NCI-H1436 treated with DMSO at 0.1 percent for 48 hours (cell line): ENCODE measurements at regions not wholly inside any gene's neighbourhood (a gene's known extent, or its start where the extent isn't known, plus 50 kb on each side); places are given as distances from the start of the nearest gene placed in this dataset.
"Not testable (repeated sequence)": the region's sequence is repeated elsewhere in the genome, so short reads cannot be mapped to it uniquely, and the experiment has no call there.

ENCODE experiments used
- DNase-seq: peaks from one replicate; lab custom pipeline; 2025; lab: John Stamatoyannopoulos, UW

DNA sequence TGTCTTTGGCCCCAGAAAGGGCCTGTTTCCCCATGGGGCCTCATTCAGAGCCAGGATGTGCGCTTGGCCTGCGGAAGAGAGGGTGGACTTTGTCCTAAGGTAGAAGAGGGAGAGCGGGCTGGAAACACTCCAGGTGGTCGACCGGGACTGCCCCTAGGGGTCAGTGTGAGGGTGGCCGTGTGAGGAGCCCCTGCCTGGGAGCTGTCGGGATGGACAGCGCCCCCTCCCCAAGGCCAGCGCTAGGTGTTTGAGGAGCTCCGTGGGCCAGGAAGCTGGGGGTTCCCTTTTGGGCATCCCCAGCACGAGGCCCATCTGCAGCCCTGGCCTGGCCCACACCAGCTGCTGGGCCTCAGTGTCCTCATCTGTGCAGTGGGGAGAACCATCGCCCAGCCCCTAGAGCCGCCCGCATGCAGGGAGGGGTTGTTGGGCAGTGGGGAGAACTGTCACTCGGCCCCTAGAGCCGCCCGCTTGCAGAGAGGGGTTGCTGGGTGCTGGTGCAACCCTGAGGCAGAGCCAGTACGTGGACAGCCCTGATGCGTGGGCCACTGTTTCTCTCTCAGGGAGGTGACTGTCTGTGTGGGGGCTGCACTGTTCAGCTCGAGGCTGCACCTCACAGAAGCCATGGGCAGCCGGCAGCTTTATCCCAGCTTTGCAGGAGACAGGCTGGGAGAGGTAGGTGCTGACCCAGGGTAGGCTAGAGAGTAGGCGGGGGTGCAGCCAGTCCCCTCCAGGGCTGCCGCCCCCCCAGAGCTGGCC lies 1319.9 kb downstream of the BRD1 start:
- DNase-seq, result no peak

DNA sequence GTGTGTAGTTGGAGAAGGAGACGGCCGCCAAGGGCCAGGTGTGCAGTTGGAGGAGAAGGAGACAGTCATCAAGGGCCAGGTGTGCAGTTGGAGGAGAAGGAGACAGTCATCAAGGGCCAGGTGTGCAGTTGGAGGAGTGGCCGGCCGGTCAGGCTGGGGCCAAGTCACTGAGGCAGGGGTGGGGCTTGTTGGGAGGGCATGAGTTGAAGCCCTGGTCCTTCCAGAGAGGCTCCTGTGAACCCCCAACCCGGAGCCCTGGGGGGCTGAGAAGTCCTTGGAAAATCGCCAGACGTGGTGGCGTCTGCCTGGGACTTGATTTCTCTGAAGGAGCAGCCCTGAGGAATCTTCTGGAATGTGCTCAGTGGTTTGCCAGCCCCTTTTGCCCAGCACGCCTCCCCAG lies 1320.5 kb downstream of the BRD1 start:
- DNase-seq, result no peak

DNA sequence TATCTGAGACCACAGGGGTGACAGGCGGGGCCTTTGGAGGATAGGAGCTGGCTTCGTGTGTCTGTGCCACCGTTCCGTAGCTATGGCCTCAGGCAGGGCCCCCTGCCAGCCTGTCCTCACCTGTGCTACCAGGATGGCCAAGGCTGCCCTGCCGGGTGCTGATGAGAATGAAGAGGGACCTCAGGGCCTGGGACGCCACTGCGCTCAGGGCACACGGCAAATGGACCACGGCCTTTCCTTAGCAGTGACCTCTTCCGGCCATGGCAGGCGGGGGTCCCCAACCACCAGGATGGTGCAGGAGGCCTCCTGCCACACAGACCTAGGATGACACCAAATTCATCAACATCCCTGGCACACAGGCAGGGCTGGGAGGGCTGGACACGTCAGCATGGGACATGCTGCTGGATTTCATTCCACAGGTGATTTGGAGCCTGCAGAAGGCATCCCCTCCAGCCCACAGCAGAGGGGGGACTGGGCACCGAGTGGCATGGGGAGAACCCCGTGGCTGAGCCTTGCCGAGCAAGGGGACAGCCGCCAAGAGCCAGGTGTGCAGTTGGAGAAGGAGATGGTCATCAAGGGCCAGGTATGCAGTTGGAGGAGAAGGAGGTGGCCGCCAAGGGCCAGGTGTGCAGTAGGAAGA lies 1321.0 kb downstream of the BRD1 start:
- DNase-seq, result no peak

GRCh38 chr22:48505891-48506290 lies 1321.8 kb downstream of the BRD1 start:
- no peak for DNase-seq

DNA sequence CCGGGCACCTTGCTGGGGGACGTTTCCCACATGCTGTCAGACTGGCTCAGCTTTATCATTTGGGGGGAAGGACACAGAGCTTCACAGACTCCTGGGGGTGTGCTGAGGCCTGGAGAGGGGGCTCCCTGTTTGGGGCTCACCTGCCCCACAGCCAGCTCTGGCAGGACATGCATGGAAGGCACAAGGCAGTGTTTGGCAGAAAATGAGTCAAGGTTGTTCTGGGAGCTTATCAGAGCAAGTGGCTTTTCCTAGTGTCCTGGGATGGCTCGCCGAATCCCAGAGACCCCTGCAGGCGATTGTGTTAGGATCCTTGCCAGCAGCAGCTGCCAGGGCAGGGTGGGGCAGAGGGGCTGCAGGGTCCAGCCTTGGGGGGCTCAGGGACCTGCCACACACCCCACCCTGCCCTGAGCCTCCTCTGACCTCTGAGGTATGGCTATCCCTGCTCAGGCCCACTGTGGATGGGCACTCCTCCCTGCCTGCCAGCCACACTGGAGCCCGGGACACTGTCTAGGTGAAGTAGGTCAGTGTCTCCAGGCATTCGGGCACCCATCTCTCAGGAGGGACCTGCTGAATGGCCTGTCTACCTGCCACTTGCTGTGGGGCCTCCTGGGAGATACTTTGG lies 1323.0 kb downstream of the BRD1 start:
- no peak for DNase-seq

DNA sequence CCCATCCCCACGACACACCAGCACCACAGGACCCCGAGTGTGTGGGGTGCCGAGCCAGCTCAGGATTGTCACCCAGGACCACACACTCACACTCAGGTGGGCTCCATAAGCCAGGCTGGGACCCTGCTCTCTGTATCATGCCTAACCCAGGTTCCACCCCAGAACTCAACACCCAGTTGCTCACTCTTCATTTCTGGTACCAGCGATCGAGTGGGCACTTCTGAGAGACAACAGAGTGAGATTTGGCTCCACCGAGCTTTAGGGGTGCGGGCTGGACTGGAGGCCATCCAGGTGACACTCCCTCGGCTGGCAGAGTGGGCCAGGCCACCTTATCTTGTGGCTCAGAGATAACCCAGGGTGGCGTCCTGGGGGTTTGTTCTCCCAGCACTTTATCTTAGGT lies 1323.8 kb downstream of the BRD1 start:
- no peak for DNase-seq

DNA sequence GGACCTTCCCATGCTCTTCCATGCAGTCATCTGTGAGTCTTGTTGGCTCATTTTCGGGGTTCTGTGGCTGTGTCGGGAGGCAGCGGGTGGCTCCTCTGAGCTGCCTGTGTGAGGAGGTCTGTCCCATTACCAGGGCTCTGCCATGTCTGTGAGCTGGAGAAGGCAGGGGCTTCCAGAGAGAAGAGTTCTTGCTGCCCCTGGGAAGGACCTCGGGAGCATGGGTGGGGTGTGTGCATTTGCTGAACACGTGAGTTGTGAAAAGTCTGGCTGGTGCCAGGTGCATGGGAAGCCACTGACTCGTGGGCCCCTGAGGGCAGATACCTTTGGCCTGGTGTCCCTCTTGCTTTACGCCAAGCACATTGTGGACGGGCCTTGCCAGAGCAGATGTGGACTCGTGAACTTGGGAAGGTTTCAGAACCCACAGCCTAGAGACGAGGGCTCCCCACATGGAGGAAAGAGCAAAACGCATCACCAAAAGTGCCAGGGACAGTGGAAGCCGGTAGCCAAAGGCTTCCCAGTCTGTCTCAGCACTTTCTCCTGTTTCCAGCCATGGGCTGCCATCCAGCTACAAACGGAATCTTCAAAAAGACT lies 1324.5 kb downstream of the BRD1 start:
- no peak for DNase-seq

- no peak for DNase-seq
These were observed 1326.4 kb downstream of the BRD1 start for GRCh38 chr22:48501231-48501750.

- no peak for DNase-seq
These were observed 1327.0 kb downstream of the BRD1 start for GRCh38 chr22:48500471-48501230.

GRCh38 chr22:48499456-48500425 lies 1327.9 kb downstream of the BRD1 start:
- DNase-seq, result no peak

- no peak for DNase-seq
These were observed 1328.9 kb downstream of the BRD1 start for GRCh38 chr22:48498526-48499331.

DNA sequence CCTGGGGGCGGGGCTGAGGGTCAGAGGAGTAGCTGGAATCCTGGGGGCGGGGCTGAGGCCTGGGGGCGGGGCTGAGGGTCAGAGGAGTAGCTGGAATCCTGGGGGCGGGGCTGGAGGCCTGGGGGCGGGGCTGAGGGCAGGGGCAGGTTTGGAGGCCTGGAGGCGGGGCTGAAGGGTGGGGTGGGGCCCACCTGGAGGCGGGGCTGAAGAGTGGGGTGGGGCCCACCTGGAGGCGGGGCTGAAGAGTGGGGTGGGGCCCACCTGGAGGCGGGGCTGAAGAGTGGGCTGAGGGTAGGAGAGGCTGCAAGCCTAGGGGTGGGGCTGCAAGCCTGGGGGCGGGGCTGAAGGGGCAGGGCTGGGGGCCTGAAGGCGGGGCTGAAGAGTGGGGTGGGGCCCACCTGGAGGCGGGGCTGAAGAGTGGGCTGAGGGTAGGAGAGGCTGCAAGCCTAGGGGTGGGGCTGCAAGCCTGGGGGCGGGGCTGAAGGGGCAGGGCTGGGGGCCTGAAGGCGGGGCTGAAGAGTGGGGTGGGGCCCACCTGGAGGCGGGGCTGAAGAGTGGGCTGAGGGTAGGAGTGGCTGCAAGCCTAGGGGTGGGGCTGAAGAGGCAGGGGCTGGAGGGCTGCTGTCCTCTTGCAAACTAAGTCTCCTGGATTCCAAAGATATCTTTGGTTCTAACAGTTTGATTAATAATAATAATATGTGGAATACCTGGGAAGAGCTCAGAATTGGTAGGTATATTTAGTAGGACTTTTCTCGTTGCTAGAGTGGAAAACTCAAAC lies 1329.7 kb downstream of the BRD1 start:
- DNase-seq, result not testable (repeated sequence)

DNA sequence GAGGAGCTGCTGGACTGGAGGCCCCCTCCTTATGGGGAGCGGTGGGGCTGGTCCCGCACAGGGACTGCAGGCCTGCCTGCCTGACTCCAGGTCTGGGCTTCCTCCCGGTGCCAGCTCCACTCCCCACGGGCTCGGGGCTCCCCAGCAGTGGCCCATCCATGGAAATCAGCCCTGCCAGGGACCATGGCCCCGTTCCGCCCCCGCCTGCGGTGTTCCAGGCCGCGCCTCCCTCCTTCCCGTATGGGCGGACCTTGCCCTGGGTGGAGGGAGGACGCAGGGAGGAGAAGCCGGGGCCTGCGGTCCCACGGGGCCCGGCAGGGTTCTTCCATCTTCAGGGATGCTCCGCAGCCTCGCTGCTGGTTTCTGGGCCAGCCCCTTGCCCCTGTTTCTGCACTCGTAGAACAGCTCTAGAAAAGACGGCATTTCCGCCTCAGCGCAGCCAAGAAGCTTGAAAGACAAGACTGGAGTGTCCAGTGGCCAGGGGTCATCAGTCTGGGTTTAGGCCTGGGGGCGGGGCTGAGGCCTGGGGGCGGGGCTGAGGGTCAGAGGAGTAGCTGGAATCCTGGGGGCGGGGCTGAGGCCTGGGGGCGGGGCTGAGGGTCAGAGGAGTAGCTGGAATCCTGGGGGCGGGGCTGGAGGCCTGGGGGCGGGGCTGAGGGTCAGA lies 1330.6 kb downstream of the BRD1 start:
- DNase-seq, result no peak

DNA sequence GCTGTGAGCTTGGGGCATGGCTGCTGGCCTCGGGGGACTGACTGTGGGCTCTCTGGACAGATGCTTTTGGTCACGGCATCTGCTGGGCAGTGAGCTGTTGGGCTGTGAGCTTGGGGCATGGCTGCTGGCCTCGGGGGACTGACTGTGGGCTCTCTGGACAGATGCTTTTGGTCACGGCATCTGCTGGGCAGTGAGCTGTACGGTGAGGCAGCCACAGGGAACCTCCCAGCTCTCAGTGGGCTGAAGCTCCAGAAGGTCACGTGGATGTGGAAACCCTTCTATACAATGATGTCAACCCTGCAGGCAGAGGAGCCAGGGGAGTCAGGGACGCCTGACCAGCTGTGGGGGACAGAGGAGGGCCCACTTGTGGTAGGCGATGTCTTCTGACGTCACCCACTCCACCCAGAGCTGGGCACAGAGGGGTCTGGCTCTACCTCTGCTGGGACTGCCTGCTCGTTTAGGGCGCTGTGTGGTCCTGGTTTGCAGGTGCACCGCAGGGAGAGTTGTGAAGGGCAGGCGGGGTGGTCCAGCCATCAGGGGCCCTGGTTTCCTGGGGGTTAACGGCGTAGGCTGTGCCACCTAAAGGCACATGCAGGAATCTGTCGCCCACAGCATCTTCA lies 1331.3 kb downstream of the BRD1 start:
- no peak for DNase-seq

DNA sequence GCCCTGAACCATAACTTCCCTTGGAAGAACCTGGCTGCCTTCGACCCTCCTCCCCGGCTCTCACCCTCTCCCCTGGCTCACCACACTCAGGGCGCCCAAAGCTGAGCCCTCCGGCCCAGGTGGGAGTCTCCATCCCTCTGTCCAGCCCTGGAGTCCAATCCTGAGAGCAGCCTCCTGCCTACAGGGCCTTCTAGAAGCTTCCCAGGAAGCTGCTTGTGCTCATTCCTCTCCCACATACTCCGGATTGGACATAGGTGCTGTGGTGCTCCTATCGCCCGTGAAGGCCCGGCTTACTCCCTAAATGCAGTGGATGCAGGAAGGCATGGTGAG lies 1332.0 kb downstream of the BRD1 start:
- DNase-seq, result no peak

DNA sequence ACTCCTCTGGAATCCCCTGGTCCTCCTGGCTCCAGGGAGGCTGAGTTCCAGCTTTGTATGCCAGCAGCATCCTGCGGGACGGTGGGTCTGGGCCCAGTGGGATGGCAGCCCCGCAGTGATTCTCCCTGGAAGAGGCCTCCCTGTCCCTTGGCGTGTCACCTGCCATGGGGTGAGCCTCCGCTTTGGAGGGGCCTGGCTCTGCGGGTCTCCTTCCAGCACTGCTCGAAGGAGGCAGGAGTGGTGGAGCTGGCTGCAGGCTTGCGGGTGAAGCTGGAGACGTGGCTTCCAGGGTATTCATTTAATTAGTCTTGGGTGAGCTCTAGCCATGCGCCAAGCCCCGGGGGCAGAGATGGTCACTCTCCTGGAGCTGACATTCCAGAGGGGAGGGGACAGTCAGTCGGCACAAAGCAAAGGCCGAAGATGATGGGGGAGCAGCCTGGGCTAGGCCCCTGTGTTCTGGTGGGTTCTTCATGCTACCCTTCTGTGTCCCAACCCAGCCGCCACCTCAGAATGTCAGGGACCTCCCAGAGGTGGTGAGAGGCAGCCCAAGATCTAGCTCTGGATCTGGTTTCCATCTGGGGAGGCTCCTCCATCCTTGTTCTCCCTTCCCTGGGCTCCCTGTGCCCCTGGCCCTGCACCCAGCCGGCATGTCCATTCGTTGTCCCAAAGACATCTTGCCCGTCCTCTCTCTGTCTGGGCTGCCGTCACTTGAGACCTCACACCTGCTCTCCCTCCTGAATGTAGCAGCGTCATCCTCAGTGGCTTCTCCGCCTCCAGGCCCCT lies 1332.5 kb downstream of the BRD1 start:
- DNase-seq, result no peak

GRCh38 chr22:48494256-48494967 lies 1333.3 kb downstream of the BRD1 start:
- no peak for DNase-seq
